ENCODE measurements at regions not wholly inside any gene's neighbourhood (a gene's known extent, or its start where the extent isn't known, plus 50 kb on each side); places are given as distances from the start of the nearest gene placed in this dataset.

DNA sequence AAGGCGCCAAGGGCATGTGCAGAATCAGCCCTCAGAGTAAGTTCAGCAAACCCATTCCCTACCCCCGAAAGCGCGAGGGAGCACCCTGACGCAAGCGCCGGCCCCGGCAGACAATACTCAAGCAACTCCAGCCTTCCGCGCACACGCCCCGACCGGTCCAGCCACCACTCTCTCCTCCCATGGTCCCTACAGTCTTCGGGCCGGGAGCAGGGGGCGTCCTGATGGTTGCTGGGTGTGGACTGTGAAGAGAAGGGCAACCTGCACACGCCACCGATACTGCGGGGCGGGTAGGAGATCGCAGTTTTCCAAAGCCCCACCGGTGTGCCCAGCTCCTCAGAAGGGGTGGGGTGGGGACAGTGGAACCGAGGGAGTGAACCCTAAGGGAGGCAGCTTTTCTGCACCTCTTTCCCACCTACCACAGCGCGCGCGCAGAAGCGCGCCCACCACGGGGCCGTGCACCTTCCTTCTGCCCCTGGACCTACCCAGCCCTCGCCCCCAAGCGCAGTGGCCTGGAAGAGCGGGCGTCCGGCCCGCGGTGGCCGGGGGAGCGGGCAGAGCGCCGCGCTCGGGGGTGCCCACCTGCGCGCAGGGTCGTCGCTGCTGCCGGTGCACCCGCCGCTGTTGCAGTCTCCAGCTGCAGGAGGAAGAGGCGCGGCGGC lies 650.2 kb upstream of the DIPK2B start:
- TF ChIP-seq CTCF (IDR thresholded peaks at IDR 0.05) (no peak), EZH2 (IDR thresholded peaks at IDR 0.05) (no peak)

Measured in neural progenitor cell (in vitro differentiated cells).